ENCODE measurements at regions not wholly inside any gene's neighbourhood (a gene's known extent, or its start where the extent isn't known, plus 50 kb on each side); places are given as distances from the start of the nearest gene placed in this dataset.
"Not testable (repeated sequence)": the region's sequence is repeated elsewhere in the genome, so short reads cannot be mapped to it uniquely, and the experiment has no call there.

- not testable (repeated sequence) for DNase-seq (ENCODE audit: low spot score)
These were observed 94.0 kb downstream of the QRSL1 start for GRCh38 chr6:106723419-106723818.

DNA sequence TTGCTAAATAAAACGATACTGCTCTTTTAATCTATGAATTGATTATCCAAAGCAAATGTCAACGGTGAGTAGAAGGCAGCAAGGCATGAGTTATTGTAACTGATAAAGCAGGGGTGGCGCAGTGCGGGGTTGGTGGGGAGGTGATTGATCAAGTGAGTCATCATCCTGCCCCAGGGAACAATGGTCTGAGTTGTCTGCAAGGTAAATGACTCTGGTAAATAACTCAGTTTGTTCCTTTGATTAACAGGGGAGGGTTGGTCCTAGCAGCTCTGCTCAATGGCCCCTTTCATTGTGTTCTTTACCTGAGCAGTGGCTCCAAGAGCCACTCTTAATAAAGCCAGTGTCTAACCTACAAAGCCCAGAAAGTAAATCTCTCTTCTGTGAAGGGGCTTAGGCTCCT is 91.8 kb downstream of the QRSL1 start:
- not testable (repeated sequence) for DNase-seq (ENCODE audit: low spot score)
